GM12892 (cell line): ENCODE measurements at regions not wholly inside any gene's neighbourhood (a gene's known extent, or its start where the extent isn't known, plus 50 kb on each side); places are given as distances from the start of the nearest gene placed in this dataset.
A peak's percentile ranks its signal among the peaks of the same experiment; 100 is the strongest.

Experiments used
- DNase-seq: peaks from one replicate; pipeline ENCODE4 v3.0.0; 2011; ENCODE audit not compliant: insufficient read length
- FAIRE-seq: peaks from 2 replicates; lab custom pipeline; 2011; peaks lifted over from hg19 to GRCh38; lab: Jason Lieb, UNC
- POLR2A ChIP-seq: IDR thresholded peaks from 2 replicates; pipeline ENCODE4 v1.6.1; 2011; ENCODE audit warnings: low read depth, low read length, control low read depth
- POLR2AphosphoS5 ChIP-seq: IDR thresholded peaks from 2 replicates; pipeline ENCODE4 v1.6.1; 2011; ENCODE audit warnings: low read depth, low read length, control low read depth
- TAF1 ChIP-seq: IDR thresholded peaks from 2 replicates; pipeline ENCODE4 v1.6.1; 2011; ENCODE audit warnings: low read depth, mild to moderate bottlenecking, control low read depth, low read length, borderline replicate concordance

- DNase-seq (no peak), FAIRE-seq (no peak)
- TF ChIP-seq POLR2AphosphoS5 (no peak), TAF1 (no peak), POLR2A (no peak)
These were observed 180.0 kb downstream of the GLI2 start for GRCh38 chr2:120915670-120916069.

GRCh38 chr2:120916446-120916845 is 180.8 kb downstream of the GLI2 start:
- TF ChIP-seq POLR2AphosphoS5, result no peak
- no peak for TF ChIP-seq TAF1
- TF ChIP-seq POLR2A, result no peak
- no peak for FAIRE-seq
- DNase-seq, result no peak

GRCh38 chr2:120917886-120918285 is 182.2 kb downstream of the GLI2 start:
- TF ChIP-seq TAF1, result no peak
- no peak for TF ChIP-seq POLR2AphosphoS5
- TF ChIP-seq POLR2A, result no peak
- FAIRE-seq (no peak), DNase-seq (no peak)

- TF ChIP-seq TAF1, result no peak
- TF ChIP-seq POLR2A, result no peak
- no peak for TF ChIP-seq POLR2AphosphoS5
- FAIRE-seq, result no peak
- DNase-seq, result no peak
These were observed 183.5 kb downstream of the GLI2 start for GRCh38 chr2:120919216-120919615.

DNA sequence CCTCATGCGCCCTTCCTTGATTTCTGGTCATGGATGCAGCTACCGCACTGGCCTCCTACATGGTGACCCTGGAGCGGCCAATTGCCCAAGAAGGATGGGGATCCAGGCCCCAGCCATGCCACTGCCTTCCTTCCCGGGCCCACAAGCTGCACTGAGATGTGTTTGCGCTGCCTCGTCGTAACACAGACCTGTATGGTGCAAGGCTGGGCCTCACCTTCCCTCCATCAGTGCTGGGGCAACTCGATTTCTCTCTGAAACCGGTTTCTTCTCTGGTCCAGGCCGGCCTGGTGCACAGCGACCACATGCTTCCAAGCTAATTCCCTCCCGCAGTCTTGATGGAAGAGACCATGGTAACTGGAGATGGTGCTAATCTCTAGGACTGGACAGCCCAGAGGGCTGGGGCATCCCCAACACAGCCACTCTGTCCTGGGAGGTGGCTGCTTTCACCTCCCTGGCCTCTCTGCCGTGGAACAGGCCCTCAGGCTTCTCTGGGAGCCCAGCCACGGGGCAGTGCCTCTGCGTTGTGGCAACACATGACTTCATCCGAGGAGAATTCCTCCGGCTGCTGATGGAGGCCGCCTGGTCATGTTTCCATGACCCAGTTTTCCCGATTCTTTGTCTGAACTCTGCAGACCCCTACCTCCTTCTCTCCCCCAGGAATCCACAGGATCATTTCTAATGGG is 184.2 kb downstream of the GLI2 start:
- no peak for FAIRE-seq
- DNase-seq, result no peak
- no peak for TF ChIP-seq TAF1

- TF ChIP-seq POLR2AphosphoS5 (no peak), POLR2A (no peak), TAF1 (no peak)
- DNase-seq (no peak), FAIRE-seq (no peak)
These were observed 184.9 kb downstream of the GLI2 start for GRCh38 chr2:120920454-120921148.

GRCh38 chr2:120921457-120921856 is 185.8 kb downstream of the GLI2 start:
- DNase-seq, result no peak
- TF ChIP-seq TAF1 (no peak), POLR2A (no peak), POLR2AphosphoS5 (no peak)
- FAIRE-seq, result no peak

GRCh38 chr2:120922571-120923332 is 187.1 kb downstream of the GLI2 start:
- FAIRE-seq (peak; percentile 67), DNase-seq (no peak)
- TF ChIP-seq POLR2AphosphoS5 (no peak), POLR2A (no peak), TAF1 (no peak)

DNA sequence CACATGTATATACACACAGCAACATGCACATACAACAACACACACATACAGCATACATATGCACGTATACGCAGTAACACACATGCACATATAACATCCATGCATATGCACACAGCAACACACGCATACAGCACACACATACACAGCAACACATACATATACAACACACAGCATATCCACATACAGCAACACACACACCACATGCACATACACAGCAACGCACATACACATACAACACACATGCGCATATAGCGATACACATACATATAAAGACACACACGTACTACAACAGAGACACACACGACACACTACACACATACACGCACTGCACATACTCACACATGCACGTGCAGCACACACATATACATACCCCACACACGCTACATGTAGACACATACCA is 187.8 kb downstream of the GLI2 start:
- no peak for TF ChIP-seq POLR2AphosphoS5
- no peak for TF ChIP-seq POLR2A
- TF ChIP-seq TAF1, result no peak
- DNase-seq (no peak), FAIRE-seq (no peak)

- FAIRE-seq (no peak), DNase-seq (no peak)
- no peak for TF ChIP-seq POLR2AphosphoS5
- TF ChIP-seq TAF1, result no peak
- TF ChIP-seq POLR2A, result no peak
These were observed 189.3 kb downstream of the GLI2 start for GRCh38 chr2:120924924-120925323.

DNA sequence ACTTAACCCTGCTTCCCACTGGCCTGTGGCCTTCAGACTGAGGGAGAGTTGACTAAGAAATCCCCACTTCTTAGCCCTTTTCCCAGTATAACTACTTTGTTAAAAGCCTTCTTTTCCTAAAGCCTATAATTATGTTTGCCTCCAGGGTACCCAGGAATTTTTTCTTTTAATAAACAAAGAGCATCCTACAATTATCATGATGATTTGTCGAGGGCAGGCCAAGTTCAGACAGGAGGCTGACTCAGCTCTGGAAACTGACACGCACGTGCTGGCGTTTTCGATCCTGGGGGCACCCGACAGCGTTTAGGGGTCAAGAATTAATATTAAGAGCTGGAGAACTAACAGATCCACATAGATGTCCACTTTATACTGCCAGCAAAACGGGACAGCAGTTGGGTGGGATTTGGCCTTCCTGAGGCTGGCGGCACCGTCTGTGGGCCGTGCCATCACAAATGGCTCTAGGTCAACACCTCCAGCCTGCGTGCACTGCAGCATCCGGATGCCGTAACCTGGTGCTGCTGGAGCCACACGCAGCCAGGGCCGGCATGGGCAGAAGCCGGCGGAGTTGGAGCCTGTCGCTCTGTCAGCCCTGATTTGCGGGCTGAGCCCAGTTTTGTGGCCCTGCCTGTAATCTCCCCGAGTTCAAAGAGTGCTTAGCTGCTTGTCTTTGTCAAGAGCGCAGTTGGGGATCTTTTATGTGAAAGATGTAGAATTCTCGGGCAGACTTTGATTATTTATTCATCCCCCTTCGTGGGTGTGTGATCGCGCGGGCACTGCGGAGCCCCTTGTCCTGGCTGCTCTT is 191.0 kb downstream of the GLI2 start:
- no peak for DNase-seq
- FAIRE-seq, result no peak
- TF ChIP-seq POLR2A (no peak), POLR2AphosphoS5 (no peak), TAF1 (no peak)

DNA sequence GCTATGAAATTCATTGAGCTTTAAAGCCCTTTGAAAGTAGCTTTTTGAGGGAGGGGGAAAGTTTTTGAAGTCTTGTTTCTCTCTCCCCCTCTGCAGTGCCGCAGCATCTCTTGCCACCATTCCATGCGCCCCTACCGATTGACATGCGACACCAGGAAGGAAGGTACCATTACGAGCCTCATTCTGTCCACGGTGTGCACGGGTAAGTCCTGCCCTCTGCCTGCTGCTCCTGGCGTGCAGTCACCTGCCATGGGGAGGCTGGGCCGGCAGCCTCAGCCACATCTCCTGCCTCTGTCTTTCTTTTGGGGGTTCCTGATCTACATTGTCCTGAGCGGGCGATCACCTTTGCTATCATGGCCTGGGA is 191.6 kb downstream of the GLI2 start:
- DNase-seq, result no peak
- FAIRE-seq, result no peak
- TF ChIP-seq TAF1 (no peak), POLR2A (no peak), POLR2AphosphoS5 (no peak)

DNA sequence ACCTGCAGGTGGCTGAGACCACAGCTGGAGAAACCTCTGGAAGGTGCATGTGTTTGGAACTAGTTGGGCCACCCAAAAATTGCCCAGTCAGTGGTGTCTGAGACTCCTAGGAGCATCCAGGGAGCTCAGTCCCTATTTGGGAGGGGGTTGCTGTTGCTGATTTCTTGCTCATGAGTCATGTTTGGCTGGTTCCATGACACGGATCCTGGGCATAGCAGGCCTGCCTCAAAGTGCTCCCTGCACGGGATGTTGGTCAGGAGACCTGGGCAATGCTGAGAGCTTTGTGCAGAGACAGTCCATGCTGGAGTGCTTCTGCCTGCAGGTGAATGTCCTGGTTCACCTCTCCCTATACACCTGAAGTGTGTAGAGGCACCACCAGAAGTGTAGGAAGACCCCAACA is 194.2 kb downstream of the GLI2 start:
- TF ChIP-seq POLR2A, result no peak
- no peak for TF ChIP-seq POLR2AphosphoS5
- TF ChIP-seq TAF1, result no peak
- no peak for FAIRE-seq
- no peak for DNase-seq
